ENCODE measurements at regions not wholly inside any gene's neighbourhood (a gene's known extent, or its start where the extent isn't known, plus 50 kb on each side); places are given as distances from the start of the nearest gene placed in this dataset.

DNA sequence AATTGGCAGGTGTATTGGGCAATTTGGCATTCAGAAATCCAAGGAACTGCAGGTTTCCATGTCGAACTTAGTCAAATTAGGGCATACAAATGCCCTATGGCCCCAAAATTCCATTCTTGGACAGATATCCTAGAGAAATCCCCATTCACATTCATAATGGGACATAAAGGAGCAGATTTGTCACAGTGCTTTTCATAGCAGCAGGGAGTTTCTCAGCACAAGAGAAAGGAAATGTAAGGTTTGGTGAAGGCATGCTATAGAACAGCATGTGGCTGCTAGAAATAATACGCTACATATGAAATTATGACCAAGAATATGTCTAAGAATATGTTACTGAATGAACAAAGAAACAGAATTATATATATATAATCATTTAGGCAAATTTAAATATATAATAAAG, 437.5 kb upstream of the BOD1L1 start:
- no peak for DNase-seq

DNA sequence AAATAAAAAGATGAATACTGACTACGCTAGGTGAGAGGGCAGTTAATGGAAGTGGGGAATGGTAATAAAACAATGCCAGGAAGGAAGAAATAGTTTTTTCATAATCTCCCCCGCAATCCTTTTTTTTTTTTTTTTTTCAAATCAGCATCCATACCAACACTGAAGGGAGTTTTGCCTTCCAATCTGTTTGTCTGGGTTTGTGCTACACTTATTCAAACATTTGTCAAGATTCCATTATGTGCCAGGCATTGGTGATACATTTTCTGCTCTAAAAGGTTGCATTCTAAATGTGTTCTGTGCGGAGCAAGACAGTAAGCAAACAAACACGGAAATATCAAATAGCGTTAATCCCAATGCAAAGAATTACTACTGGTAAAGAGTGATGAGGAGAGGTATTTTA, 437.9 kb upstream of the BOD1L1 start:
- no peak for DNase-seq

DNA sequence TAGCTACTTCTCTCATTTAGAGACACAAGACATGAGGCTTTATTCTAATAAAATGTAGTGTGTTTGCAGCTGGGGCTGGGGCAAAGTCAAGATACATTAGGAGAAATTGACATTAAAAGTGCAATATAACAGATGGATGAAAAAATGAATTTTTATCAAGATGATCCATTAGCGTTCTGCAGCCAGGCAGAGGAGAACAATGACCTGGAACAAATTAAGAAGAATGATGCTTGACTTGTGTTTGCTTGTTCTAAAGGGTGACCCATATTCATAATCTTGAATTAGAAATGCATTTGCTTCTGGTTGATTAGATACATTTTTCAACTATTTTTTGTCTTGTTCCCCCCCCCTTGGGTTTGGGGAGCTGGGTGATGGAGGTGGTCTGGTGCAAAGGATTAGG, 439.5 kb upstream of the BOD1L1 start:
- DNase-seq, result no peak

DNA sequence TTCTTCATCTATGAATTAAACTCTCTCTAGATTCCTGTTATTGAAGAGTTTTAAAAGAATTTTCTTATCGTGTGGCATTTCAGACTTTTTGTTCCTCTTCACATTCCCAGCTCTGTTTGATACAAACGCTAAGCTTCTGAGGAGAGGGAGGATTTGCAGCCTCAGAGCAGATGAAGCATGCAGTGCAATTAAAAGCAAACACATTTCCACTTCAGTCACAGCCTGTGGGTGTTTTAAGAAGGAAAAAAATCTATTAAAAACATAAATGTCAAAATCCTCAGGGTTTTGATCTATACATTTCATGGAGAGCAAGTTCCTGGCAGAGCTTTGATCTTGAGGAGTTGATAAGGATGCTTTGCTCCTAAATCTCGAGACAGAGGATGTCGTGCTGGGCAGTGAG, 442.4 kb upstream of the BOD1L1 start:
- DNase-seq, result no peak

DNA sequence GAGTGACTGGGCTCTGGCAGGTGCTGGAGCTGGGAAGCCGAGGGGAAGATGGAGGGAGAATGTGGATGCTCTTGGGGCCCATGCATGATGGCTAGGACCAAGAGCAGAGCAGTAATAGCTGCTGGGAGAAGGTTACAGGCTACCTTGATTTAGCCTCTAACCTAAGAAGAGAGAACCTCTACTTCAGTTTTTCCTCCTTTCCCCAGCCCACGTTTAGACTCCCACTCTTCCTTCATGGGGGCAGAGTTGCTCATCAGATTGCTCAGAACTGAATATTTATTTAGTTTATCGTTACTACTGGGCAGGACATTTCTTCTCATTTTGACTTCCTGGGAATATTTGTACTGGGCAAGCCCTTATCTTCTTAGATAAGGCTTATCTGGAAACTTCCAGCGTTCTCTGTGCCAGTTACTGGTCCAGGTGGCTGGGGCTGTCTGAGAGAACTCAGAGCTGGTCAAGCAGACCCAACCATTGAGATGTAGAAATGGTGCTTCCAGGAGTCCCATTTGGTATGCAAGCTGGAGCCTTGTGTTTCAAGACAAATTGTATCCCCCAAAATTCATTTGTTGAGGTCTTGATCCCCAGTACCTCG, 442.9 kb upstream of the BOD1L1 start:
- no peak for DNase-seq

DNA sequence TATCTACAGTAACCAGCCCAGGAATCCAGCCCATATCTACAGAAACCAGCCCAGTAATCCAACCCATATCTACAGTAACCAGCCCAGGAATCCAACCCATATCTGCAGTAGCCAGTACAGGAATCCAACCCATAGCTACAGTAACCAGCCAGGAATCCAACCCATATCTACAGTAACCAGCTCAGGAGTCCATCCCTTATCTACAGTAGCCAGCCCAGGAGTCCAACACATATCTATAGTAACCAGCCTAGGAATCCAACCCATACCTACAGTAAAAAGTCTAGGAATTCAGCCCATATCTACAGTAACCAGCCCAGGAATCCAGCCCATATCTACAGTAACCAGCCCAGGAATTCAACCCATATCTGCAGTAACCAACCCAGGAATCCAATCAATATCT, 445.0 kb upstream of the BOD1L1 start:
- DNase-seq, result no peak

DNA sequence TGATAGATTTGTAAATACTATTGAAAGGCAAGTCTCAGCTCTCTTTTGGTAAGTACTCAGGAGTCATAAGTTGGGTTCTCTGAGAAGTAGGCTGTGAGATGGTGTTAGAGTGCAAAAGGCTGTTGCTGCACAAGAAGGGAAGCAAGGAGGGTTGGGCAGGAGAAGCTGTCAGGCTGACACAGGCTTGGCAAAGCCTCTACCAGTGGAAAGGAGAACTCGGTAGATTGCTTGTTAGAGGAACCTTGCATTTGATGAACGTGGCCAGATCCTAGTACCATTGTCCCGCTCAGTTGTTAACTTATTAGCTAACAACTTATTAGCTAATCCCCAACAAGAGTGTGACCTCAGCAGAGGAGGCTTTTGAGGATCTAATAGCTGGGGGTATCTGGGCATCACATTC, 449.3 kb upstream of the BOD1L1 start:
- DNase-seq, result no peak

DNA sequence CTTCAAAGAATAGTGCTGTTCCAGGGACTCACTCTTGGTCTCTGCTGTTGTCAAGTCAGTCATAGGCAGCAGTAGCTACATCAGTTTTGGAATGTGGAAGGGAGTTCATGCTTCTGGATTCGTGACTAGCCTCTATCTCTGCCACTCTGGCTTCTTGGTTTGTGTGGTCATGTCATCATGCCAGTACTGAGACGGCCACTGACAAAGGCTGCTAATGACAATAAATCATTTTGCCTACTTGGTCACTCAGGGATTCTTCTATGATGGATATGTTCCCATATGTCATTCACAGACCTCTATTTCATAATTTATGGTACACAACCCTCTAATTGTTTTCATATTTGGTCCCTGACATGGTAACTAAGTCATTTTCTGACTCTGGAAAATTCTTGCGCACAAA, 450.8 kb upstream of the BOD1L1 start:
- DNase-seq, result no peak

DNA sequence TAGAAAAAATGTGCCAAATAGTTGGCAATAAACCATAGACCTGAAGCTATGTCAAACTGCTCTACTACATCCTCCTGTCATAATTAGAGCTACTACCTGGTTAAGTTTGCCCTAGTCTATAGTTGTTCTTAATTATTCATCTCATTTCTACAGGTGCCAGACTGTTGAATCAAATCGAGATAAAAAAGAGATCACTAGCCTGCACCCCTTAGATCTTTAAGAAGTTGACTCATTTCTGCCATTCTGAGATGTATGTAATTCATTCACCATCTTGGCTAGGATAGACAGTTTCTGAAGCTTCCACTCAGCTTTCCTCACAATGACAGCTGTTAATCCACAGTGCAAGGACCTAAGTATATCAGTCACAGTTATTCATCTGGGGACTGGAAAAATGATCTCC, 452.1 kb upstream of the BOD1L1 start:
- no peak for DNase-seq

DNA sequence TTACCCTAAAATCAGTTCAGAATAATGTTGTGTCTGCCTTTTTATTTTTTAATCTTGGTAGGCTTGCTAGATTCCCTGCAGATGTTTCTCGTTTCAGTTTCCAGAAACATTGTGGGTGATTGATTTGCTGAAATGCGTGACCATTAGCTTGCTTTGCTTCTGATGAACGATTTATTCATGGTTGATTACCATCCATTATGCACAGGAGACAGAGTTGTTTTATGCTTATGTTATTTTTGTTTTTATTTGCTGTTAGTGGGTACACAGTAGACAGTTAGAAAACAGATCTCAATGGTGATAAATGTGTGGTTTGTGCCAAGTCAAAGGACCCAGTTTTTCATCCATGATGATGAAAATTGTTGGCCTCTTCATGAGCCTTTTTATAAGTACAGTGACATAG, 455.6 kb upstream of the BOD1L1 start:
- no peak for DNase-seq

DNA sequence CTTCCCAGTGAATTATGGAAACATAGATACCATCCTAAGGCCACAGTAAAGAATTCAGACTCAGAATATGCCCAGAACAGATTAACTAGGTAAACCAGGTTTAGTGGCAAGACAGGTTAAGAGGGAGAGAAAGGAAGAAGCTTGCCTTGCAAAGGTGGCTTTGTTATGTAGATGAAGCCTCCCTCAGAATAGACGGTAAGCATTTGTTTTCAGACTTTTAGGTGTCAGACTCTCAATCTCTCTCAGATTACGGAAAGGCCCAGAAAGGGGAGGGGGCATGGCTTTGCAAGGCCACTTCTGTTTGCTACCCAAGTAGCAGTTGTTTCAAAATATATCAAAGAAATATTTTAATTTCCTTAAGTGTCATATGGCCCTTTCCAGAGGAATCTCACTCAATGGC, 457.1 kb upstream of the BOD1L1 start:
- no peak for DNase-seq

DNA sequence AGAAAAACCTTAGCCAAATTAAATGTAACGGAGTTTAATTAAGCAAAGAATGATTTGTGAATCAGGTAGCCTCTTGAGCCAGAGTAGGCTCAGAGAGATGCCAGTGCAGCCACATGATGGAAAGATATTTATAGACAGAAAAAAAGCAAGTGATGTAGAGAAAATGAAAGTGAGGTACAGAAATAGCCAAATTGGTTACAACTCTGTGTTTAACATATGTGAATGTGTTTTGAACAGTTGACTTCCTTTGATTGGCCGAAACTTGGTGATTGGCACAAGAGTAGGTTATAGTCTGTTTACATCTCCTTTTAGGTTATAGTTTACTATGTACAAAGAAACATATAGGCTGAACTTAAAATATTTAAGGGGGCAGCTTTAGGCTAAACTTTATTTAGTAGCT, 459.9 kb upstream of the BOD1L1 start:
- DNase-seq, result no peak

DNA sequence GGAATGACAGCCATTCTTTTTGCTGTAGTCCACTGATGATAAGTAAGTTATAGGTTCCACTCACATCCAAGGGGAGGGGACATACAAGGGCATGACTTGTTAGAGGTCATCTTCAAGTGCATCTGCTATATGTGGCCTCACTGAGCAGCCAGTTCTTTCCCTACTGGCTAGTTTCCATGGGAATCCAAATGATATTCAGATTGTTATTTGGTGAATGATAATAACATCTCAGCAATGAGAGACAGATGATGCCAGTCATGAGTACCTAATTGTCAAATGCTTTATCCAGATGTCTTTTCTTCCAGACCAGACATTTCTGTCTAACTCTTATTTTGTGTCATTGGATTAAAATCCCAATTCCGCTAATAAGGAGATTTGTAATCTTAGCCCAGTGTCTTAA, 460.4 kb upstream of the BOD1L1 start:
- DNase-seq, result no peak

DNA sequence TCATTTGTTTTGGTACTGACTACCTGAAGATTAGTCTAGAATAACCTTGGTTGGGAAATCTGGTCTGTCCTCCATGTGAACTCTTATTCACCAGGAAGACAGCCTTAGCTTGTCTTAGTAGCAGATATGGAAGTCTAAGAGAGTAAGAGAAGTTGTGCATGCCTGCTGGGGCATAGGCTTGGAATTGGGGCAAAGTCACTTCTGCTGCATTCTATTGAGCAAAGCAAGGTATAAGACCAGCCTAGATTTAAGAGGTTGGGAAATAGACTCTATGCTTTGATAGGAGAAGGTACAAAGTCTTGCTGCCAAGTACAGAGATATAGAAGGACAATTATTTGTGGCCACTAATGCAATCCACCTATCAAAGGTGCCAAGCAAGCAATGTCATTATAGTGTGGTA, 464.0 kb upstream of the BOD1L1 start:
- DNase-seq, result no peak

DNA sequence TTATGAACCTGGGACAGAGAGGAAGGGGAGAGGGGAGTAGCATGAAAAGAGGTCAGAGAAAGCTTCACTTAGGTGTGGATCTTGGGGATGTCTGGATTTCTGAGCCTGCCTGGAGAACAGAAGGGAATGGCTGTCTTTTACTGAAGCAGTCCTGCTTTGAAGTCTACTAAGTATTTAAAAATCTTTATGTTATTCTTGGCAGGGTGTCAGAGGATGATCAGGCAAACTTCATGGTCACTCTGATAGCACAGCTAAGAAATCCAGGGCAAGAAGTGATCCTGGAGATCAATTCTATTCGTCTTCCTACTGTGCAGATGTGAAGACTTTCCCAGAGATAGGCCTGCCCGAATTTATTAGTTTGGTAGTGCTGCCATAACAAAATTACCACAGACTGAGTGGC, 464.4 kb upstream of the BOD1L1 start:
- no peak for DNase-seq

DNA sequence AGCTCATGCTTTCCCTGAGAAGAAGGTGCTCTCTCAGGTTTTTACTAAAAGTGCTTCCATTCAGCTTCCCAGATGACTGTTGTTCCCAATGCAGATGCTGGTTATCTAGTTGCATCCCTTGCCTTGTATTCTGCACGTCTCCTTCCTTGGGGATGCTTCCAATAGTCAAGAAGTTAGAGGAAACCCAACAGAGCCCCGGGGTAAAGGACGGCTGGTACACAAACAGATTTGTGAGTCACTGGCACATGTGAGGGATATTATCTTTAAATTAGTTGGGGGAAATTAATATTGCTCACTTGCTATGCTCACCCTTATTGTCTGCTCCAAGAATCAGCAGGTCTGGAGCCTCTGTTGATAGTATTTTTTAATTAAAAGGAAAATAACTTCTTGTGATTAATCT, 465.2 kb upstream of the BOD1L1 start:
- DNase-seq, result no peak

DNA sequence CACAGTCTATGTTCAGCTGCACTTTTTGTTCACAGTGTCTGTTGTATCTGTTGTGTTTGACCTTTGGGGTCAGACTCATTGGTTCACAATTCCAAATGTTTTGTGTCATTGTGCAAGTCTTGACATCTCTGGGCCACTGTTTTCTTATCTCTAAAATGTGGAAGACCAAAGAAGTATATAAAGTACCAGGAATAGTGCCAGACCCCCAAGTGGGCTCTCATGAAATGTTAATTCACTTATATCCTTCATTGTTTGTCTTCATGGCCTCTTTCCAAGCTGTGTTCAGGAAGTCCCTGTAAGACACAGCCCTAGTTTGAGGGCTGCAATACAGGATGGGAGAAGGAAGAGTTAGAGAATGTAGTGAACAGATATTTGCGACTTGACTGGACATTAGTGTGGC, 468.3 kb upstream of the BOD1L1 start:
- no peak for DNase-seq

DNA sequence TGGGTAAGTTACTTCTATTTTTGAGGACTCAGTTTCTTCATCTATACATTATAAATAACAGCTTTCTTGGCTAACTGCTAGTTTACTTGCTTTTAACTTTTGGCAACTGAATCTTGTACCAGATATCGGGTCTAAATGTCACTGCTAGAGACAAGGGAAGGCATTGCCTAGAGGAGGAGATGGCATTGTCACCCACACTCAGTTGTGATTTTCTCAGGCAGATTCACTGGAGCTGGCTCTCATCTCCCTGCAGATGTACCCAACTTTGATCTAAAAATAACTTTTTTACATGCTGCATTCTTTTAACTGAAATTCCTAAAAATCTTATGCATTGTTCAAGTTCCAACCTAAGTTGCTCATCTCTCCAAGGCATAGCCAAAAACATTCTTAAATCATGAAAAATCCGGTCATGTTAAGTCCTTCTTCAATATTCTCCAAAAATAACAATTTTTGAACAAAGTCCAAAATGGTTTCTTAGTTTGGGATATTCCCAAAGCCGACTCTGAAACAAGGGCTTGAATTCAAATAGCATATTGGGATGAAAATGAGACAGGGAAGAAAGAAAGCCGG, 469.0 kb upstream of the BOD1L1 start:
- no peak for DNase-seq

DNA sequence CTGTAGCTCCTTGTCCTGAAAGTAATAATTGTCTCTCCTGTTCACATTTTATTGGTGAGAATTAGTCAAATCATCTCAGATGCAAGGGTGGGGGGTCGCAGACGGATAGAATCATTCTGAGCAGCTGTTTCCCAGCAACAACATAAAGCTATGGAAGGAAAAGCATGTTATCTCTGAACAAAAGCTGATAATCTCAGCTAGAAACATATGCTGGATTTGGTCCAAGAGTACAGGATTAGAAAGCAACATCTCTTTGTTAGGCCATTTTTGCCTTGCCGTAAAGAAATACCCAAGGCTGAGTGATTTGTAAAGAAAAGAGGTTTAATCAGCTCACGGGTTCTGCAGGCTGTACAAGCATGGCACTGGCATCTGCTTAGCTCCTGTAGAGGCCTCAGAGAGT, 472.8 kb upstream of the BOD1L1 start:
- DNase-seq, result no peak

DNA sequence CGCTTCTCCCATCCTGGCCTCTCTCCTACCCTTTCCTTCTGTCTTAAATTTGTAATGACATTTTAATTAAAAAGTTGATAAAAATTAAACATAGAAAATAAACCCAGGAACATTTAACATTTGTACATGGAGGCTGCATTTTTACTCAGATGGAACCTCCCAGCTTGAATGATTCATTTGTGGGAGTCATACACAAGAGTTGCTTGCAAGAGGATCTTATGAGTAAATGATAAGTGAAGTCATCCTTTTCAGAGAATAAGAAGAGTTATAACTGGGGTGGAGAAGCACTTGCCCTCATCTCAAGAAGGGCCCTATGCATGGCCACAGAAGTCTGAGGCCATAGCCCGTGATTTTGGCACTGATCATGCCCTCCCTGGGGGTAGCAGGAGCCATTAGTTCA, 482.9 kb upstream of the BOD1L1 start:
- DNase-seq, result no peak

DNA sequence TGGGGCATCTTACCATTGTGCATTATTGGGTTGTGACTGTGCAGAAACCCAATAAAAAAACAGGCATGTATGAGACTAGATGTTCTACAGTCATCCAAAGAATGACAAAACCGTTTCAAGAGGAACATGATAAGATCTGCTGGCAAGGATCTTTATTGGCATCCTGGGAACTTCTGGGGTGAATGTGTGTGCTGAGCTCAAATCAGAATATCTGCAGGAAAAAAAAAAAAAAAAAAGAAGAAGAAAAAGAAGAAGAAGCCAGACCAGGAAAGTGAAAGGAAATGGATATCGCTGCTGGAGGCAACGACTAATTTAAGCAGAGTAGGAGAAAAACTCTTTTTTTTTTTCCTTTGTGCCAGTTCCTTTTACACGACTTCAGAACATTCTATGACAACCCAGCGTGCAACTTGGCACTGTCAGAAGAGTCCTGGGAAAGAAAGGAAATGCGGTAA, 484.2 kb upstream of the BOD1L1 start:
- no peak for DNase-seq

DNA sequence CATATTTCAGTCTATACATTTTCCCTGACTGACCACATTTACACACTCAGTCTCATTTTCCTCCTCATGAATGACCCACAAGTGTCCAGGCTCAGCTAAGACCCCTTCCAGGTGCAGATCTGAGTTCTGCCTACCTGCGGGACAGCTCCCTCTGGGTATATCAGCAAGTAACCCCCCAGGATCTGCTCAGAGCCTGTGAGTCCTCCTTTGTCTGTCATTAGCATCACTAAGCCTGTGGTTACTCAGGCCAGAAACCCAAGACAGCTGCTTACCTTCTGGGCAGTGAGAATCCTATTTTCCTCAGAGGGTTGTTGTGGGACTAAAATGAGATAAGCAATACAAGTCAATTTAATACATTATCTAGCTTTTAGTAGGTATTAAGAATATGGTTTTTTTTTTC, 487.6 kb upstream of the BOD1L1 start:
- no peak for DNase-seq

DNA sequence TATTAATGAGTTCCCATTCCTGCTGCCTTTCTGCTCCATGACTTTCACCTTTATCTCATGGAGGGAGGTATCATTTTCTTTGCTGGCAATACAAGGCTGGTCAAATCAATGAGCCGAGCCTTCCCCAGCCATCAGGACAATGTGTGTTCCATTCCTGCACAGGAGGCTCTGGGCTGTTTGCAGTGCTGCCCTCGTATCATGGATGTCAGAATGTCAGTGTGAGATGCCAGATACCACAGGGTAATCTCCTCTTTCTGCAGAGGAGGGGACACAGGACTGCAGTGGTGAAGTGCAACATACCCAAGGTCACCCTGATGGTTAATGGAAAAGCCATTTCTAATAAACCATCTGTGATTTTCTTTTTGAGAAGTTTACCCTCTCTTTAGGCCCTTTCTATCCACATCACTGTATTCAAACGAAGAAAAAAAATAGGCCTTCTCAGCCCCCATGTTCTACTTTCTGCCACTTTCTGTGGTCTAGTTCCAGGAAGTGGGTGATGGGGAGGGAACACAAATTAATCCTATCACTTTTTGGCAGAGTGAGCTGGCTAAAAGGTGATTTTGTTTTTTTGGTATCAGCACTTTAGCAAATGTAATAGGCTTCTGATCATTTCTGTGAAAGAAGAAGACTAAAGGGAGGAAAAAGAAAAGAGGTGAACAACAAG, 490.2 kb upstream of the BOD1L1 start:
- no peak for DNase-seq

DNA sequence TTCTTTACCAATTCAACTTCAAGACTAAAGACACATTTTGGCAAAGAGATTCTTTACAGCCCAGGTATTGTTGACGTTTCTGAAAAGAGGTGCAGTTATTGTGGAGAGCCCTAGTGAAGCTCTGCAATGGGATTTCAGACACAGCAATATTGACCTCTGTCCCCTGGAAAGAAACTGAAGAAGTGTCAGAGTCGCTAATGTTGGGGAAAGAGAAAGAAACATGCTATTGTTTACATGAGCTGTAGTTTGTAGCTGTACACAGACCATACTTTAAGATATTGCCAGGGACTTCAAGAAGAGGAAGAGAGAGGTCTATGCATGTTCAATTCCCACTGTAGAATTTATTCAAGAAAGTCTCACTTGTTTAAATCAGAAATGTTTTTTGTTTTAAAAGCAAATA, 497.3 kb upstream of the BOD1L1 start:
- no peak for DNase-seq

All from left hindlimb (tissue), 1 donor.